Thyroid gland (tissue), 4 donors: ENCODE measurements at regions not wholly inside any gene's neighbourhood (a gene's known extent, or its start where the extent isn't known, plus 50 kb on each side); places are given as distances from the start of the nearest gene placed in this dataset.

Experiments
- DNase-seq, 2 donors: peaks; one replicate each; pipeline ENCODE4 v3.0.0-alpha.2; 2019
- H3K27ac ChIP-seq, 3 donors: fragments of 200-600 bp; sonication (generic); 1 replicate in 2 of 3; 2 replicates in 1 of 3; pipeline ENCODE4 v1.5.1; 2016 to 2019; ENCODE audit warnings: mild to moderate bottlenecking in 1 of 3, moderate library complexity in 1 of 3
- H3K27me3 ChIP-seq: fragments of 200-600 bp; sonication (generic); one replicate; pipeline ENCODE4 v1.5.1; 2019
- H3K36me3 ChIP-seq, 2 donors: fragments of 200-600 bp; sonication (generic); one replicate each; pipeline ENCODE4 v1.5.1; 2016 to 2019
- H3K4me1 ChIP-seq, 2 donors: fragments of 200-600 bp; sonication (generic); one replicate each; pipeline ENCODE4 v1.5.1; 2017 to 2019
- H3K4me3 ChIP-seq, 3 donors: fragments of 200-600 bp; sonication (generic); replicated peaks in 1 of 3; 1 replicate in 2 of 3; 2 replicates in 1 of 3; pipeline ENCODE4 v1.5.1; 2016; ENCODE audit warnings: mild to moderate bottlenecking in 1 of 3
- H3K9me3 ChIP-seq: fragments of 200-600 bp; sonication (generic); one replicate; pipeline ENCODE4 v1.5.1; 2017
- POLR2A ChIP-seq, 2 donors: fragments of 450-650 bp; IDR thresholded peaks; one replicate each; pipeline ENCODE4 v1.6.1; 2017; ENCODE audit warnings: antibody characterized with exemption in 2 of 2, mild to moderate bottlenecking in 2 of 2, moderate library complexity in 1 of 2
- WGBS, 2 donors: methylation state at CpG; one replicate each; pipeline ENCODE4 v1.1.5; 2017; 5-methylcytosine and 5-hydroxymethylcytosine counted together
- intact Hi-C: fragments of 100-400 bp; cut with DNase I; formaldehyde crosslinking; loops from one replicate; pipeline ENCODE4 v1.15.1; 2023
- TF ChIP-seq, protein P1 (sequence below), 6 experiments: fragments of 200-600 bp in 3 of 6; fragments of 450-650 bp in 3 of 6; sonication (generic) in 3 of 6; IDR thresholded peaks; one replicate each; pipeline ENCODE4 v1.5.1; 2016 to 2019; ENCODE audit warnings: antibody characterized with exemption in 6 of 6, mild to moderate bottlenecking in 2 of 6, inconsistent platforms in 1 of 6, moderate library complexity in 1 of 6

DNA sequence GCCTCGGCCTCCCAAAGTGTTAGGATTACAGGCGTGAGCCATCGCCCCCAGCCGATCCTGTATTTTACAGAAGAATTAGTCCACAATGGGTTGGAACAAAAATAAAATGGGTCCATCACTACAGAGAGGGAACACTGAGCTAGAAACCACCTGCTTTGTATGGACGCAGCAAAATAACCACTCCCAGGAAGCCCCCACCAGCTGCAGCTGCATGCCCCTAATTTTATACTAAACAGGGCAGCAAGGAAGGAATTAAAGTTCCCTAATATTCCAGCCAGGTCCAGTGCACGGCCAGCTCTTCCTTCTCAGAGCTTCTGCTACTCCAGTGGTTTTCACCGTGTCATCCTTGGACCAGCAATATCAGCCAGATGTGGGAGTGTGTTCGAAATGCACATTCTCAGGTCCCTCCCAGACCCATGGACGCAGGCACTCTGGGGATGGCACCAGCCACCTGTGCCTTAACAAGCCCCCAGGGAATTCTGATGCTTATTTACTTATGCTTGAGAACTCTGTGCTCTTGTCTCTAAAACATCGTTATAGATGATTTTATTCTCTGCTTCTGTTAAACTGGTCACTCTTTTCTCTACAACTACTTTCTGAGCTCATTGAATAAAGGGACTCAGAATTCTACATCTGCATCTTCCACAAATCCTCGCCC lies 189.5 kb upstream of the SLC24A3 start:
- Histone ChIP-seq H3K4me1 (no peaks in the 10 kb centered on the region), H3K27me3 (no peaks in the 10 kb centered on the region), H3K9me3 (no peaks in the 10 kb centered on the region), H3K36me3 (no peaks in the 10 kb centered on the region), H3K27ac (no peak overlapping the region), H3K4me3 (no peak overlapping the region)
- no peak for DNase-seq
- WGBS, 2 donors = 83 to 93% methylated on average over 11 of the region's 11 CpGs
- intact Hi-C loops = no loop called here
- no peak for TF ChIP-seq POLR2A (IDR thresholded peaks at IDR 0.05)
- TF ChIP-seq, protein P1, sequence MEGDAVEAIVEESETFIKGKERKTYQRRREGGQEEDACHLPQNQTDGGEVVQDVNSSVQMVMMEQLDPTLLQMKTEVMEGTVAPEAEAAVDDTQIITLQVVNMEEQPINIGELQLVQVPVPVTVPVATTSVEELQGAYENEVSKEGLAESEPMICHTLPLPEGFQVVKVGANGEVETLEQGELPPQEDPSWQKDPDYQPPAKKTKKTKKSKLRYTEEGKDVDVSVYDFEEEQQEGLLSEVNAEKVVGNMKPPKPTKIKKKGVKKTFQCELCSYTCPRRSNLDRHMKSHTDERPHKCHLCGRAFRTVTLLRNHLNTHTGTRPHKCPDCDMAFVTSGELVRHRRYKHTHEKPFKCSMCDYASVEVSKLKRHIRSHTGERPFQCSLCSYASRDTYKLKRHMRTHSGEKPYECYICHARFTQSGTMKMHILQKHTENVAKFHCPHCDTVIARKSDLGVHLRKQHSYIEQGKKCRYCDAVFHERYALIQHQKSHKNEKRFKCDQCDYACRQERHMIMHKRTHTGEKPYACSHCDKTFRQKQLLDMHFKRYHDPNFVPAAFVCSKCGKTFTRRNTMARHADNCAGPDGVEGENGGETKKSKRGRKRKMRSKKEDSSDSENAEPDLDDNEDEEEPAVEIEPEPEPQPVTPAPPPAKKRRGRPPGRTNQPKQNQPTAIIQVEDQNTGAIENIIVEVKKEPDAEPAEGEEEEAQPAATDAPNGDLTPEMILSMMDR (IDR thresholded peaks at IDR 0.05) = no peak

DNA sequence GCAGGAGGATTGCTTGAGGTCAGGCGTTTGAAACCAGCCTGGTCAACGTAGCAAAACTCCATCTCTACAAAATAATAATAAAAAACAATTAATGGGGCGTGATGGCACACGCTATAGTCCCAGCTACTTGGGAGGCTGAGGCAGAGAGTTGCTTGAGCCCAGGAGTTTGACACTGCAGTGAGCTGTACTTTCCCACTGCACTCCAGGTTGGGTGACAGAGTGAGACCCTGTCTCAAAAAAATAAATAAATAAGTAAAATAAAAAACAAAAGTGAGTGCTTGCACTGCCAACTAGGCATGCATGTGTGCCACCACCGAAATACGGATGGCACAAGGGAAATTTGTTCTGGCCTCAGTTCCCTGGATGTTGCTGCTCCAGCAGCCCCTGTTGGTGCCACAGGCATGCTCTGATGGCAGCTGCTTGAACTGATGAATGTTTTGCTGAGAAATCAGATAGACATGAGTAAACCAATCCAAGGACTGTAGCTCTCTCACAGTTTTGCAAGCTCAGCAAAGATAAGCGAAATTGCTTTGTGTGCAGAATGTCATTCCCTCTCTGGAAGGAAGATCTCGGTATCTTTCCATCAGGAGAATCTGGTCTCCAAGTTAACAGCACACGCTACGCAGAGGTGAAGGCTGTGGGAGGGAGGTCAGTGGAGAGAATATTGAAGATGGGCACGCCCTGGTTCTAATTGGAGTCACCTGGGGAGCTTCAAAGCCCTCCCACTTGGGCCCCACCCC lies 188.0 kb upstream of the SLC24A3 start:
- 83 to 88% methylated on average over 11 of the region's 11 CpGs for WGBS, 2 donors
- no peak for DNase-seq
- H3K4me3 ChIP-seq = no peak overlapping the region
- no peaks in the 10 kb centered on the region for H3K27me3 ChIP-seq
- no peaks in the 10 kb centered on the region for H3K36me3 ChIP-seq
- H3K27ac ChIP-seq = no peak overlapping the region
- no peak for TF ChIP-seq POLR2A (IDR thresholded peaks at IDR 0.05)
- TF ChIP-seq, protein P1 (IDR thresholded peaks at IDR 0.05) = no peak
- intact Hi-C loops = no loop called here
- no peaks in the 10 kb centered on the region for H3K9me3 ChIP-seq
- no peaks in the 10 kb centered on the region for H3K4me1 ChIP-seq

DNA sequence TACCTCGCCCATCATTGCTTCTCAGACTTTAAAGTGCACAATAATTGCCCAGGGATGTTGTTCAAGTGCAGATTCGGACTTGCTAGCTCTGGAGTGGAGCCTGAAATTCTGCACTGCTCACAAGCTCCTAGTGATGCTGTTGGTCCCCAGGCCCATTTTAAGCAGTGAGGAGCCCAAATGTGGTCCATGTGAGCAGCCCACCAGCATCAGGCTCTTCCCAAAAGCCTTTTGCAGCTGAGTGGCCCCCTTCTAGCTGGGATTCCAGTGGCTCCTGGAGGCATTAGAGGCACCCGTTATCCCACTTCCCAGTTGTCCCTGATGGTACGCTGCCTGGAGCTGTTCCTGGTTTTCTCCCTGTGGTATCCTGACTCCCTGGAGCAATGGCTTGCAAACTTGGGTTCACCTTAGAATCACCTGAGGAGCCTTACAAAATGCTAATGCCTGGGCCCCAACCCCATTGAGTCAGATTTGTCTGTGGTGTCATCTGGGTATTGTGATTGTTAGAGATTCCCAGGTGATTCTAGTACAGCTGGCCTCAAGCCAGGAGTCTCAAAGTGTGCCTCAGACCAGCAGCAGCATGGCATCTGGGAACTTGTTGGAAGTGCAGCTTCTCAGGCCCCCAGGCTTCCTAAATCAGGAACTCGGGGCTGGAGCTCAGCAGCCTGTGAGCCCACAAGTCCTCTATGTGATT lies 186.9 kb upstream of the SLC24A3 start:
- no peak for TF ChIP-seq POLR2A (IDR thresholded peaks at IDR 0.05)
- TF ChIP-seq, protein P1 (IDR thresholded peaks at IDR 0.05) = no peak
- Histone ChIP-seq H3K9me3 (no peaks in the 10 kb centered on the region), H3K4me3 (no peak overlapping the region), H3K36me3 (no peaks in the 10 kb centered on the region), H3K4me1 (no peaks in the 10 kb centered on the region), H3K27ac (no peak overlapping the region), H3K27me3 (no peaks in the 10 kb centered on the region)
- intact Hi-C loops = no loop called here
- no peak for DNase-seq
- WGBS, 2 donors = 70 to 71% methylated on average over 4 to 5 of the region's 5 CpGs

DNA sequence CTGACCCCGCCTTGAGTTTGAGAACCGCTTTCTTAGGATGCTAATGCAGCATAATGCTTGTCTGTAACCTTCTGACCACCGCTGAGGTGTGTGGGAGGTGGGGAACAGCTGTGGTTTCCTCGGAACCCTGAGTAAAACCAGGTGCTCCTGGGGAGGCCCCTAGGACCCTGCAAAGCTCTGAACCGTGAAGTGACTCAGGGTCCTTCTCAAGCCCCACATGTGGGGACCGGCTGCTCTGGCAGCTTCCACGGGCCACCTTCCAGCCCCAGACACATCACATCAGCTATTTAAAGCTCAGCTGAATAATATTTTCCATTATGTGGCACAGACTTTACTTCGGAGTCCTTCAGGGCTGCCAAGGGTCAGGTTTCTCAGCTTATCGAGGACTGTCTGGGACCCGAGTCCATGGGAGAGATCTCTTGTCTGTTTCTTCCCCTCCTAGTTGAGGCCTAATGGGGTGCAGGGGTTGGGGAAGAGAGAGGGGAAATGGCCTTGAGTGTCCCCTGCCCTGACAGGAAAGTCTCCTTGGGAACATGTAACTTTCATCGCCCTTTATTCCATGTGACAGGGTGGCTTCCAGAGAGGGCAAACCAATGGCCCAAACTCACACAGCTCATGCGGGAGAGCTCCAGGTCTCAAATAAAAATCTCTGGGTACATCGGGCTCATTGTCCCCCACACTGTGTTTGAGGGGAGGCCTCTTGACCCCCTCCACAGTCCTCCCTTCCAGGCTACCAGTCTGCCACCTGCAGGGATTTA lies 186.1 kb upstream of the SLC24A3 start:
- WGBS, 2 donors = 72 to 78% methylated on average over 7 to 13 of the region's 13 CpGs
- Histone ChIP-seq H3K27me3 (no peaks in the 10 kb centered on the region), H3K9me3 (no peaks in the 10 kb centered on the region), H3K4me1 (no peaks in the 10 kb centered on the region), H3K27ac (no peak overlapping the region), H3K36me3 (no peaks in the 10 kb centered on the region), H3K4me3 (no peak overlapping the region)
- no peak for TF ChIP-seq POLR2A (IDR thresholded peaks at IDR 0.05)
- TF ChIP-seq, protein P1 (IDR thresholded peaks at IDR 0.05) = no peak
- DNase-seq = no peak
- intact Hi-C loops = no loop called here
